ENCODE measurements at regions not wholly inside any gene's neighbourhood (a gene's known extent, or its start where the extent isn't known, plus 50 kb on each side); places are given as distances from the start of the nearest gene placed in this dataset.

GRCh38 chr5:56608217-56608925 lies 207.0 kb upstream of the MAP3K1 start:
- Histone ChIP-seq H3K36me3 (ENCODE audit: insufficient read depth, low read length) (no peaks in the 10 kb centered on the region), H4K20me1 (ENCODE audit: insufficient read depth, low read length) (no peaks in the 10 kb centered on the region), H3K9me3 (ENCODE audit: low read depth, low read length) (no peaks in the 10 kb centered on the region), H3K27ac (ENCODE audit: low read depth, low read length) (no peak overlapping the region), H3K79me2 (ENCODE audit: insufficient read depth, low read length) (no peaks in the 10 kb centered on the region), H3K4me2 (ENCODE audit: insufficient read depth, low read length) (no peak overlapping the region), H2AFZ (ENCODE audit: low read length) (no peak overlapping the region), H3K27me3 (ENCODE audit: insufficient read depth, low read length) (peaks cover 3% of the 10 kb centered on the region), H3K4me1 (ENCODE audit: insufficient read depth, low read length) (peaks cover 3% of the 10 kb centered on the region), H3K4me3 (ENCODE audit: insufficient read depth, low read length) (no peak overlapping the region)
- DNase-seq (ENCODE audit: insufficient read length, low spot score, missing footprints), result no peak
- no peak for TF ChIP-seq CTCF (IDR thresholded peaks at IDR 0.05; ENCODE audit: extremely low read depth, low read depth, low read length)

- Histone ChIP-seq H3K9me3 (ENCODE audit: low read depth, low read length) (no peaks in the 10 kb centered on the region), H3K4me1 (ENCODE audit: insufficient read depth, low read length) (peaks cover 3% of the 10 kb centered on the region), H2AFZ (ENCODE audit: low read length) (no peak overlapping the region), H3K27me3 (ENCODE audit: insufficient read depth, low read length) (peaks cover 3% of the 10 kb centered on the region), H3K27ac (ENCODE audit: low read depth, low read length) (no peak overlapping the region), H3K36me3 (ENCODE audit: insufficient read depth, low read length) (no peaks in the 10 kb centered on the region), H3K4me2 (ENCODE audit: insufficient read depth, low read length) (no peak overlapping the region), H4K20me1 (ENCODE audit: insufficient read depth, low read length) (no peaks in the 10 kb centered on the region), H3K79me2 (ENCODE audit: insufficient read depth, low read length) (no peaks in the 10 kb centered on the region), H3K4me3 (ENCODE audit: insufficient read depth, low read length) (no peak overlapping the region)
- no peak for TF ChIP-seq CTCF (IDR thresholded peaks at IDR 0.05; ENCODE audit: extremely low read depth, low read depth, low read length)
- no peak for DNase-seq (ENCODE audit: insufficient read length, low spot score, missing footprints)
Observed at GRCh38 chr5:56607551-56607950, 207.8 kb upstream of the MAP3K1 start.

- no peak overlapping the region for H3K4me2 ChIP-seq (ENCODE audit: insufficient read depth, low read length)
Observed at GRCh38 chr5:56607074-56607473, 208.3 kb upstream of the MAP3K1 start.

More at GRCh38 chr5:56607074-56607473, 208.3 kb upstream of the MAP3K1 start:
- Histone ChIP-seq H2AFZ (ENCODE audit: low read length) (no peak overlapping the region), H3K9me3 (ENCODE audit: low read depth, low read length) (no peaks in the 10 kb centered on the region), H3K4me3 (ENCODE audit: insufficient read depth, low read length) (no peak overlapping the region), H3K36me3 (ENCODE audit: insufficient read depth, low read length) (no peaks in the 10 kb centered on the region), H3K79me2 (ENCODE audit: insufficient read depth, low read length) (no peaks in the 10 kb centered on the region), H3K27ac (ENCODE audit: low read depth, low read length) (no peak overlapping the region), H3K27me3 (ENCODE audit: insufficient read depth, low read length) (peaks cover 3% of the 10 kb centered on the region), H3K4me1 (ENCODE audit: insufficient read depth, low read length) (peaks cover 3% of the 10 kb centered on the region), H4K20me1 (ENCODE audit: insufficient read depth, low read length) (no peaks in the 10 kb centered on the region)
- TF ChIP-seq CTCF (IDR thresholded peaks at IDR 0.05; ENCODE audit: extremely low read depth, low read depth, low read length), result no peak
- no peak for DNase-seq (ENCODE audit: insufficient read length, low spot score, missing footprints)

Data from osteoblast (primary cell).